Hematopoietic multipotent progenitor cell treated with erythropoietin and hydrocortisone succinate and interleukin-3 and kit ligand, for 6 days (in vitro differentiated cells): ENCODE measurements at regions not wholly inside any gene's neighbourhood (a gene's known extent, or its start where the extent isn't known, plus 50 kb on each side); places are given as distances from the start of the nearest gene placed in this dataset.
"Not testable (repeated sequence)": the region's sequence is repeated elsewhere in the genome, so short reads cannot be mapped to it uniquely, and the experiment has no call there.

Experiments used
- DNase-seq: peaks from one replicate; pipeline ENCODE4 v3.0.0-alpha.2; 2015

DNA sequence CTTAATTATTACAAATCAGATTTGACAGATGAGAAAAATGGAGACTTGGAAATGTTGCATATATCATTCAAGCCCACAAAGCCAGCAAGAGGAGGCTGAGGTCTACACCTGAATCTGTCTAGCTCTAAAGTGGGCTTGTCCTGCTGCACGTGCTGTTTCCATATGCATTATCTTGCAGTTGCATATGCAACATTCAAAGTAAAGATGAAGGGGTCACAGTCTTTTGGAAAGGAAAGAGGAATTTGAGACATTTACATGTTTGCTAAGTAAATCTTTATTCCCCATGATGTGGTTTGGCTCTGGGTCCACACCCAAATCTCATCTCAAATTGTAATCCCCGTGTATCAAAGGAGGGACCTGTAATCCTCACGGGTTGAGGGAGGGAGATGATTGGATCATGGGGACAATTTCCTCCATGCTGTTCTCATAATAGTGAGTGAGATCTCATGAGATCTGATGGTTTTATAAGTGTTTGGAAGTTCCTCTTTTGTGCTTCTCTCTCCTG lies 98.3 kb downstream of the BACH1 start:
- no peak for DNase-seq

DNA sequence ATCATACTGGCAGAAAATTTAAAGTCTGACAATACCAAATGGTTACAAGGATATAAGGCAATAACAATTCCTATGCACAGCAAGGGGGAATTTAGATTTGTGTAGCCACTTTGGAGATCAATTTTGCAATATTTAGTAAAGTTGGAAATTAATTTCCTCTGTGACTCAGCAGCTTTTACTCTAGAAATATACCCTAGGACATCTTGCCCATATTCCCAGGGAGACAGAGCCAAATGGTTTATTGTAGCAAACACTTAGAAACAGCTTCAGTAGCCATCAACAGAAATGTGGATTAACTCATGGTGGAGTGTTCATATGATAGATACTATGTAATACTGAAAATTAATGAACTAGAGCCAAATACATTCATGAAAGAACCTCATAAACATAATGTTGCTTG lies 104.6 kb downstream of the BACH1 start:
- no peak for DNase-seq

DNA sequence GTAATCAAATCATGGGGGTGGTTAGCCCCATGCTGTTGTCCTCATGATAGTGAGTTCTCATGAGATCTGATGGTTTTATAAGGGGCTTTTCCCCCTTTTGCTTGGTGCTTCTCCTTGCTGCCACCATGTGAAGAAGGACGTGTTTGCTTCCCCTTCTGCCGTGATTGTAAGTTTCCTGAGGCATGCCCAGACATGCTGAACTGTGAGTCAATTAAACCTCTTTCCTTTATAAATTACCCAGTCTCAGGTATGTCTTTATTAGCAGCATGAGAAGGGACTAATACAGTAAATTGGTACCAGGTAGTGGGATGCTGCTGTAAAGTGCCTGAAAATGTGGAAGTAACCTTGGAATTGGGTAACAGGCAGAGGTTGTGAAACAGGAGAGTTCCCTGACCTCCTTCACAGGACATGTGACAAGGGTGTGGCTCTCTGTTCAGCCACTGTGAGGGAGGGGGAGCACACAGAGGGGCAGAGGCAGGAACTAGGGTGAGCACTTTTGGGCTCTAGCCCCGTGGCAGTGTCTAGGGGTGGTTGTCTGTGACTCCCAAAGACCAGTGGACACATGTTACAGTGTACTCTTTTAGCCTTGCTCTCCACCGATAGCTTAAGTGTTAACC lies 105.3 kb downstream of the BACH1 start:
- DNase-seq, result peak; percentile 52

GRCh38 chr21:29405503-29406122 lies 106.9 kb downstream of the BACH1 start:
- no peak for DNase-seq

DNA sequence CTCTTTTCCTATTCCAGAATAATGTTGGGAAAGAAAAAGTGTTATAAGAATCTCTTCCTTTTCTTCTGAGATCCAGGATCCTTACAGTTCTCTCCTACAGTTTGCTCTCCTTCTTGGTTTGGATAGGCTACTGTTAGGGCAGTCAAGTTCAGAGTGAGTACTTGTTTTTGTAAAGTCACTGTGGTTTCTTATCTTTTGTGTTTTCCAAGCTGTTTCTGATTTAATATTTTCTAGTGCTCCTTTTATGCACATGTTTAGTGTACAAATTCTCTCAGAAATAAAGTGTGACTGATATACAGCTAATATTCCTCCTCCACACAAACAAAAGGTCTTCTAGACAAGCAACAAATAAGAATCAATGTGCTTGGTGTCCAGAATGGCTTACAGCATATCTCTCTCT lies 107.7 kb downstream of the BACH1 start:
- peak; percentile 45 for DNase-seq

- DNase-seq, result no peak
Observed at GRCh38 chr21:29407571-29407970, 108.8 kb downstream of the BACH1 start.

DNA sequence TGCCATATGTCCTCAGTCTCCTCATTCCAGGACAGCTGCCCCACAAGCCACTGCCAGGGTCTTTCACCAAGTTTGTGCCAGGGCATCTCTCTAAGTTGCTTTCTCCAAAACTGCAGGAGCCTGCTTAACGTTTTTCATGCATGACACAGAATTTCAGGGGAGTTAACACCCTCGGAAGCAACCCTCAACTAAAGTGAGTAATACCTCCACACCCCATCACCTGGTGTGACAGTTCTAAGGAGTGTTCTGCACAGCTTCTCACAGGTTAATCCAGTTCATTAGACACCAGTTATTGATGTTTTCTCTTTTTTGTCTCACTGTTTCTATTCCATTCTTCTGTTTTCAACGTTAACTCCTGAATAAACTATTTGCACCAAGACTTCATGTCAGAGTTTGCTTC lies 115.0 kb downstream of the BACH1 start:
- DNase-seq, result no peak

- DNase-seq, result no peak
Observed at GRCh38 chr21:29416268-29416667, 117.5 kb downstream of the BACH1 start.

GRCh38 chr21:29418813-29419212 lies 120.1 kb downstream of the BACH1 start:
- DNase-seq, result no peak

GRCh38 chr21:29419422-29419821 lies 120.7 kb downstream of the BACH1 start:
- no peak for DNase-seq

DNA sequence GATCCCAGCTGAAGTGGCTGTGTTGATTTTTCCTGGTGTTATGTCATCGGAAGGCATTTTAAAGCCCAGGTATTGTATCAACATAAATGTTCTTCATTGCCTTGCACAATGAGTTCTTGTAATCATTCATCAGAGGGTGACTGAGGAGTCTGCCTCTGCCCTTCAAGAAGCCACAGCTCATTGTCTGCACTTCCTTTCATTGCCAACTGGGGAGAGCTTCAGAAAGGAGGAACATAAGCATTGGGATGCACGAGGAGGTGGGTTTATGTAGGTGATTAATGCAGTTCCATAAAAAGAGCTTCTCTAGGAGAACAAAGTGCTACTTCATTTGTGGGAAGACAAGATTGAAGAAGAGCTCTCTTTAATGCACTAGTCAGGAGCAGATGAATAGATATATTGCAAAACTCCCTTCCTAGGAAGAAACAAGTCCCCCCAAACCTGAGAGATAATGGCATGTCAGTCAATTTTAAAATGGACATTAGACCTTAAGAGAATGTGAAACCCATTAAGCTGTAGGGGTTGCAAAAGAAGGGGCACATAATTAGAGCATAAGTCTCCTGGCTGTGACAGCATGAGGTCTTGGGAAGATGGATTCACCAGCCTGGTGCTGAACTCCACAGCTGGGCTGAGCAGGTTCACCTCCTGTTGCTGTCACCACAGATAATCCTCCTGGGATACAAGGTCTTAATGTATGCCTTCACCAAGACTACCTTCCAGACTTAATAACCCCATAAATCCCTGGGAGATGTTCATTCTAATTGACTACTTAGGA lies 124.6 kb downstream of the BACH1 start:
- DNase-seq, result no peak

- DNase-seq, result no peak
Observed at GRCh38 chr21:29424728-29425127, 126.0 kb downstream of the BACH1 start.

DNA sequence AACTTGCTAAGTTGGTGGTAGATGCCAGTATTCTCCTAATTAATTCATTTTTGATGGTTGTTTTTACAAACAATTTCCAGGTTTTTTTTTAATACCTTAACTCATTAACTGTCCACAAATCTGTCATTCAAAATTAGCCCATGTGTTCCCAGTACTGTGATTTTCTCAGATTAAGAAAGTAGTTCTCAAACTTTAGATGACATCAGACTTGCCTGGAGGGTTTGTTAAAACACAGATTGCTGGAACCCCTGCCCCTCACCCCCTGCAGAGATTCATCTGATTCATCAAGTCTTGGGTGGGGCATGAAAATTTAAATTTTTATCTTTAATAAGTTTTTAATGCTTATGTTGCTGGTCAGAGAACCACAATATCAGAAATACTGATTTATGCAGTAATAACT lies 130.5 kb downstream of the BACH1 start:
- DNase-seq, result no peak

- no peak for DNase-seq
Observed at GRCh38 chr21:29430030-29430429, 131.3 kb downstream of the BACH1 start.

DNA sequence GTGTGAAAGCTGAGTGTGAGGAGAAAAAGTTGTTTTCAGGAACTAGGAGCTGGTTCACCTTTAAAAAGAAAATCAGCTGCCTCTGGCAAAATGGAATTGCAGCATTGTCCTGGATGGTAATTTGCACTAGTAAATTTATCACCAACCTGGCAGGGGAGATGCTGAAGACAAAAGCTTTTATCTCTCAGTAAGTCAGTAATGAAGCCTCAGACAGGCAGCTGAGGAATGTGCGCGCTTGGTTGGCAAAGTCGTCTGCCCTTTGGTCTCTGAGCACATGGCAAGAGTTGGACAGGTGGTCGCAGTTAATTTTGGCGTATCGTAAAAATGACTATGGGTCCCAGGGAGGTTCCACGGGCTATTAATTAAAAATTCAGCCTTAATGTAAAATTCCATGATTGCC lies 131.9 kb downstream of the BACH1 start:
- no peak for DNase-seq

DNA sequence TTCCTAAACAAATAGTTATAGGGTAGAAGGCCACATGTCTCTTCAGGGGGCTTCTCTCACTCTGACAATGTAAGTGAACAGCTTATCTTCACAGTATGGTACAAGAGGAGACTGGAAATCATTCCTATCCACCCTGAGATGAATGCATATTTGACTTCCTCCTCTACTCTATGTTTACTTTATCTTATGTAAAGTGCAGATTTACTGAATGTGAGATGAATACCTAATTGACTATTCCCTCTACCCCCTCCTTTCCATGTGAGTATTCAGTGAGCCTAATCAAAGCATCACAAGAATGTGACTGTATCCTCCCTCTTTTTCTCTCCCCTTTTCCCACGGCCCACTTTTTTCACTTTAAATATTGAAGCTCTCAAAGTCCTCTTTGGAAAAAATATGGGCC lies 132.5 kb downstream of the BACH1 start:
- DNase-seq, result no peak

DNA sequence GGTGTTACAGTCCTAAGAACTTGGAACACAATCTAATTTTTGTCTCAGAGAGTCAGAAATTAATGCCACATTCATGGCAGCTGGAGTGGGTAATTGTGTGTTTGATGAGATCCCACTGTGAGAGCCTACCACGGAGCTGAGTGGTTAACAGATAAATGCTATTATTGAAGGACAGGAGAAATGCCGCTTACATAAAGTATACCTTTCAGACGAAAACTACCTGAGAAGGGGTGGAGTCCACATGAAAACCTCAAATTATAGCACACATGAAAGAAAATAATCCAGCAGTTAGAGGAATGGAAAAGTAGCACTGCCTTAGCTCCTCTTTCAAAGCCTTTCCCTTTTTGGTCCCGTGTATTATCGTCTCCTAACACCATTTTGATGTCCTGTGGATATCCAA lies 133.0 kb downstream of the BACH1 start:
- no peak for DNase-seq

- DNase-seq, result no peak
Observed at GRCh38 chr21:29433366-29434059, 134.8 kb downstream of the BACH1 start.

- no peak for DNase-seq
Observed at GRCh38 chr21:29434081-29434480, 135.4 kb downstream of the BACH1 start.

DNA sequence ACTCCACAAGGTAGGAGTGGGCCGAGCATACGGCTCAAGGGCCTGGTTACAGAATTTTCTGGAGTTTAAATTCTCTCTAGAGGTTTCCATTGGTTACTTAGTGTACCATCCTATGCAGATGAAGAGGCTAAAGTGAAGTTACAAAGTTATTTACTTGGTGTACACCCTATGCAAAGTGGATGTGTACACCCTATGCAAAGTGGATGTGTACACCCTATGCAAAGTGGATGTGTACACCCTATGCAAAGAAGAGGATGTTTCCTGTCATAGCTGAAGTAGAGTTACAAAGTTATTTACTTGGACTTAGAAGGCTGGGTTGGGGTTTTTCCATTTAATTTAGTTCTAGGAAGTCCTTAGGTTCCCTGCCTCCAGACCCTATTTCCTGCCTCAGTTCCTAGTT lies 136.3 kb downstream of the BACH1 start:
- DNase-seq, result not testable (repeated sequence)

DNA sequence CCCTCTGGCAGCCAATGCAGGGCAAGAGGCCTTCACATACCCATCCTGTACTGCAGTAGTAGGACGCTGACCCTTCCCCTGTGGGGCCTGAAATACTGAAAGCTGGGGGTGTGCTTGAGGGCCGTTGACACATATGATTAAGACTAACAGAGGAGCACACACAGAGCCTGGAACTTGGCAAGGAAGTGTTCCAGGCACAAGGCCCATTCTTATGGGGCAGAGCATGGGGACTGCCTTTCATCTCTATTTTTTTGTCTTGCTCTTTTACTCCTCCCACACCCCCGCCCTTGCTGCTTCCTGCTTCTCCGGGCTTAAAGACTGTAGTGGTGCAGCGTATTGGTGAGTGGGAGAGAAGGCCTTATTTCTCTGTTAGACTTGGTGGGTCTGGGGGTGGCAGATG lies 137.4 kb downstream of the BACH1 start:
- no peak for DNase-seq

DNA sequence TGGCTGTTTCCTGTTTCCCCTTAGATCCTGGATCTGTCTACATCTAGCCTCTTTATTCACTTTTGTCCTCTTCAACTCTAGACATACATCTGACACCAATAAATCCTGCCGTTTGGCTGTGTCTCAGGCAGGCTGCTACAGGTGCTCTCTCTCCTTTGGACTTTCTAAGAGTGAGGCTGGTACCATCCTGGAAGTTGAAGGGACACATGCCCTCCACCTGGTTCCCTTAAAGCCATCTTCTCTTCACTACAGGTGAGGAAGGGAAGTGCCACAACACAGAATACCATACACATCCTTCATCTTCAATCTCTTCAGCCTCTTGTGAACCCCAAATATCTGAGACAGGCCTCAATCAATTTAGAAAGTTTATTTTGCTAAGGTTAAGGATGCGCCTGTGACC lies 137.9 kb downstream of the BACH1 start:
- DNase-seq, result no peak

GRCh38 chr21:29441651-29442050 lies 142.9 kb downstream of the BACH1 start:
- no peak for DNase-seq
